GM12878 (cell line): ENCODE measurements at regions not wholly inside any gene's neighbourhood (a gene's known extent, or its start where the extent isn't known, plus 50 kb on each side); places are given as distances from the start of the nearest gene placed in this dataset.

Experiments used
- ATAC-seq: fragments of 200-7000 bp; cut with Tn5 transposase; 3 replicates; pipeline ENCODE4 v1.9.1; 2020; ENCODE audit warnings: mild to moderate bottlenecking, moderate library complexity
- BruUV-seq: library from RNA; stranded (reverse); fragments of 400-500 nt; replicated peaks from 2 replicates; lab custom pipeline; 2021; lab: Mats Ljungman, UMichigan
- CTCF ChIA-PET: fragments of 300-600 bp; sonication (Branson Sonifier 250); formaldehyde crosslinking; extraction: SDS; loops from one replicate; lab custom pipeline; 2021; ENCODE audit warnings: inconsistent platforms; lab: Yijun Ruan, JAX
- POLR2A ChIA-PET: fragments of 350-600 bp; formaldehyde crosslinking; extraction: SDS; loops from one replicate; lab custom pipeline; 2021; ENCODE audit warnings: inconsistent platforms; lab: Charles Lee
- RAD21 ChIA-PET: fragments of 300-600 bp; sonication (Branson Sonifier 250); formaldehyde crosslinking; loops from one replicate; lab custom pipeline; 2023; ENCODE audit warnings: antibody characterized with exemption; ENCODE audit not compliant: unreplicated experiment; lab: Charles Lee
- SMC1A ChIA-PET: fragments of 300-600 bp; sonication (Branson Sonifier 250); formaldehyde crosslinking; loops from one replicate; lab custom pipeline; 2023; ENCODE audit not compliant: unreplicated experiment, uncharacterized antibody; lab: Charles Lee
- DNase-seq: peaks from one replicate; pipeline ENCODE4 v3.0.0-alpha.2; 2011; ENCODE audit warnings: low read depth, low spot score
- FAIRE-seq: peaks from 3 replicates; lab custom pipeline; 2011; peaks lifted over from hg19 to GRCh38; lab: Jason Lieb, UNC
- H2AFZ ChIP-seq: 2 replicates; pipeline ENCODE4 v1.6.0; 2011; ENCODE audit warnings: low read depth, low read length, control low read depth; ENCODE audit not compliant: control insufficient read depth
- H3K27ac ChIP-seq: 2 replicates; pipeline ENCODE4 v1.5.1; 2011; ENCODE audit warnings: control low read depth; ENCODE audit not compliant: control insufficient read depth, insufficient read depth
- H3K27me3 ChIP-seq, 2 experiments: replicated peaks in 1 of 2; 2 replicates each; pipeline versions ENCODE4 v1.6.0 to v1.6.1; 2011; ENCODE audit warnings: low read length in 1 of 2; ENCODE audit not compliant: control insufficient read depth in 2 of 2, insufficient read depth in 2 of 2
- H3K36me3 ChIP-seq, 2 experiments: 2 replicates each; pipeline ENCODE4 v1.5.1; 2011; ENCODE audit warnings: low read length in 1 of 2; ENCODE audit not compliant: control insufficient read depth in 2 of 2, insufficient read depth in 2 of 2
- H3K4me1 ChIP-seq: 2 replicates; pipeline ENCODE4 v1.6.1; 2011; ENCODE audit warnings: mild to moderate bottlenecking, low read length, moderate library complexity, mixed read lengths; ENCODE audit not compliant: control insufficient read depth, insufficient read depth
- H3K4me2 ChIP-seq: 2 replicates; pipeline ENCODE4 v1.6.0; 2011; ENCODE audit warnings: control low read depth; ENCODE audit not compliant: control insufficient read depth, insufficient read depth
- H3K4me3 ChIP-seq: fragments of 200-600 bp; sonication (generic); 2 replicates; pipeline ENCODE4 v1.5.1; 2016
- H3K79me2 ChIP-seq: 2 replicates; pipeline ENCODE4 v1.6.0; 2011; ENCODE audit warnings: low read length; ENCODE audit not compliant: control insufficient read depth, insufficient read depth
- H3K9ac ChIP-seq: 2 replicates; pipeline ENCODE4 v1.8.0; 2011; ENCODE audit warnings: low read length, control low read depth, mixed read lengths; ENCODE audit not compliant: control insufficient read depth, insufficient read depth
- H3K9me3 ChIP-seq: replicated peaks from 3 replicates; pipeline ENCODE4 v1.5.1; 2011; ENCODE audit warnings: mild to moderate bottlenecking, low read length; ENCODE audit not compliant: control insufficient read depth, insufficient read depth
- H4K20me1 ChIP-seq: 2 replicates; pipeline ENCODE4 v1.6.0; 2011; ENCODE audit not compliant: control insufficient read depth, insufficient read depth
- EZH2 ChIP-seq: IDR thresholded peaks from 2 replicates; pipeline ENCODE4 v1.6.1; 2012; ENCODE audit warnings: low read depth, mild to moderate bottlenecking, control low read depth, inconsistent platforms, low read length, borderline replicate concordance; ENCODE audit not compliant: control insufficient read depth
- HDAC6 ChIP-seq: fragments of 200-600 bp; sonication (generic); IDR thresholded peaks from one replicate; pipeline ENCODE4 v1.8.0; 2017; ENCODE audit warnings: antibody characterized with exemption; ENCODE audit not compliant: unreplicated experiment
- NFYA ChIP-seq: IDR thresholded peaks from 2 replicates; pipeline ENCODE4 v1.6.1; 2011; ENCODE audit warnings: low read depth, mild to moderate bottlenecking, low read length, improper control_type of control experiment, borderline replicate concordance
- REST ChIP-seq: IDR thresholded peaks from 2 replicates; pipeline ENCODE4 v1.6.1; 2012; ENCODE audit warnings: mild to moderate bottlenecking, low read depth, low read length
- SMARCA5 ChIP-seq: fragments of 450-650 bp; IDR thresholded peaks from 2 replicates; pipeline ENCODE4 v1.6.1; 2017; ENCODE audit warnings: mild to moderate bottlenecking
- STAT1 ChIP-seq: fragments of 450-650 bp; conservative IDR thresholded peaks from 2 replicates; pipeline ENCODE4 v1.6.1; 2014; ENCODE audit warnings: antibody characterized with exemption, mild to moderate bottlenecking
- WGBS: methylation state at CpG from one replicate; pipeline ENCODE4 v1.1.6; 2016; ENCODE audit warnings: low lambda C conversion rate; ENCODE audit not compliant: insufficient replicate concordance, insufficient coverage; ENCODE audit errors: missing lambda C conversion rate; 5-methylcytosine and 5-hydroxymethylcytosine counted together
- in situ Hi-C: fragments of 300-500 bp; cut with MboI; formaldehyde crosslinking; loops from 9 replicates; pipeline ENCODE4 v1.14.3; 2018; ENCODE audit warnings: mixed read lengths
- intact Hi-C: fragments of 100-400 bp; cut with micrococcal nuclease; formaldehyde crosslinking; loops from one replicate; pipeline ENCODE4 v1.14.2; 2022; ENCODE audit not compliant: unreplicated experiment
- TF ChIP-seq, protein P1 (sequence below): fragments of 450-650 bp; IDR thresholded peaks from 2 replicates; pipeline ENCODE4 v1.6.1; 2017; ENCODE audit warnings: antibody characterized with exemption, mild to moderate bottlenecking, moderate library complexity

- Histone ChIP-seq H3K27me3 (no peaks in the 10 kb centered on the region), H3K36me3 (no peaks in the 10 kb centered on the region), H3K4me3 (no peak overlapping the region), H3K9ac (no peak overlapping the region), H3K79me2 (no peaks in the 10 kb centered on the region), H3K27ac (no peak overlapping the region), H3K4me1 (peaks cover 5% of the 10 kb centered on the region), H3K9me3 (peaks cover 2% of the 10 kb centered on the region; the same call in 2 of the 3 replicates), H3K4me2 (no peak overlapping the region), H2AFZ (no peak overlapping the region), H4K20me1 (no peaks in the 10 kb centered on the region)
- intact Hi-C loops (no loop called here), in situ Hi-C loops (loop anchor here (5.0 to 25.0 kb wide), 4 partner anchors 923 to 1898 kb away; no protein-coding TSS in a partner anchor)
- FAIRE-seq (no peak), DNase-seq (no peak), ATAC-seq (no peak)
- no TSS peak for BruUV-seq
- WGBS: 41% methylated on average over 4 of the region's 4 CpGs
- RAD21 ChIA-PET: interaction anchor here (0.9 to 1.2 kb wide), 4 partner anchors 15 to 415 kb away, joined by 3 to 5 read pairs (median 4); no protein-coding TSS in a partner anchor
- SMC1A ChIA-PET: interaction anchor here (0.8 to 1.7 kb wide), 10 partner anchors 8 to 192 kb away, joined by 3 to 6 read pairs (median 3); no protein-coding TSS in a partner anchor
- CTCF ChIA-PET: interaction anchor here (0.7 to 1.5 kb wide), 4 partner anchors 13 to 1768 kb away, joined by 3 to 4 read pairs (median 3); partner anchors contain the start of gene SOX9
- POLR2A ChIA-PET: interaction anchor here (0.6 to 2.1 kb wide), 3 partner anchors 11 to 18 kb away, joined by 4 to 9 read pairs (median 4); no protein-coding TSS in a partner anchor
- TF ChIP-seq NFYA: no peak
- no peak for TF ChIP-seq EZH2
- TF ChIP-seq, protein P1, sequence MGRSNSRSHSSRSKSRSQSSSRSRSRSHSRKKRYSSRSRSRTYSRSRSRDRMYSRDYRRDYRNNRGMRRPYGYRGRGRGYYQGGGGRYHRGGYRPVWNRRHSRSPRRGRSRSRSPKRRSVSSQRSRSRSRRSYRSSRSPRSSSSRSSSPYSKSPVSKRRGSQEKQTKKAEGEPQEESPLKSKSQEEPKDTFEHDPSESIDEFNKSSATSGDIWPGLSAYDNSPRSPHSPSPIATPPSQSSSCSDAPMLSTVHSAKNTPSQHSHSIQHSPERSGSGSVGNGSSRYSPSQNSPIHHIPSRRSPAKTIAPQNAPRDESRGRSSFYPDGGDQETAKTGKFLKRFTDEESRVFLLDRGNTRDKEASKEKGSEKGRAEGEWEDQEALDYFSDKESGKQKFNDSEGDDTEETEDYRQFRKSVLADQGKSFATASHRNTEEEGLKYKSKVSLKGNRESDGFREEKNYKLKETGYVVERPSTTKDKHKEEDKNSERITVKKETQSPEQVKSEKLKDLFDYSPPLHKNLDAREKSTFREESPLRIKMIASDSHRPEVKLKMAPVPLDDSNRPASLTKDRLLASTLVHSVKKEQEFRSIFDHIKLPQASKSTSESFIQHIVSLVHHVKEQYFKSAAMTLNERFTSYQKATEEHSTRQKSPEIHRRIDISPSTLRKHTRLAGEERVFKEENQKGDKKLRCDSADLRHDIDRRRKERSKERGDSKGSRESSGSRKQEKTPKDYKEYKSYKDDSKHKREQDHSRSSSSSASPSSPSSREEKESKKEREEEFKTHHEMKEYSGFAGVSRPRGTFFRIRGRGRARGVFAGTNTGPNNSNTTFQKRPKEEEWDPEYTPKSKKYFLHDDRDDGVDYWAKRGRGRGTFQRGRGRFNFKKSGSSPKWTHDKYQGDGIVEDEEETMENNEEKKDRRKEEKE: no peak
- TF ChIP-seq SMARCA5: no peak
- no peak for TF ChIP-seq HDAC6
- TF ChIP-seq REST: no peak
- TF ChIP-seq STAT1: no peak
These were observed 414.5 kb downstream of the SOX9 start for GRCh38 chr17:72535346-72535745.
